ENCODE measurements at regions not wholly inside any gene's neighbourhood (a gene's known extent, or its start where the extent isn't known, plus 50 kb on each side); places are given as distances from the start of the nearest gene placed in this dataset.

DNA sequence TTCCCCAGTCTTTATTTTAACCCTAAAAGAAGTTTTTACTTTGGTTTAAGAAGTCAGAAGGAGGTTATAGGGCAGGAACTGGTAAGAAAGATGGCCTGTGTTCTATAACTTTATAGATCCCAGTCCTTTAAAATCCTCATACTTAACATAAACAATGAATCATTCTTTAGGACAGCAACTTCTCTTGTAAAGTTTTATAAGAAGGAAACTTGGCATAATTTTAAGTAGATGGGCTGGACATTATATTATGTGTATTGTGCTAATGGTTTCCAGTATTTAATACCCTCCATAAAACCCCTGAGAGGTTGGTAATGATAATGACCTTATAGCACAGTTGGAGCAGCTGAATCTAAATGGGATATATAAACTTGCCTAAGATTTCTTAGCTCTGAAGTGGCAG lies 247.2 kb downstream of the FAM170A start:
- Mint-ChIP-seq H3K4me1 (ENCODE audit: low read depth, unreplicated experiment) (no peaks in the 10 kb centered on the region), H3K27me3 (ENCODE audit: low read depth, unreplicated experiment) (no peaks in the 10 kb centered on the region), H3K9me3 (ENCODE audit: unreplicated experiment) (no peaks in the 10 kb centered on the region), H3K4me3 (ENCODE audit: unreplicated experiment) (no peak overlapping the region), H3K36me3 (ENCODE audit: low read depth, unreplicated experiment) (no peaks in the 10 kb centered on the region), H3K27ac (ENCODE audit: unreplicated experiment) (no peak overlapping the region)
- no peak overlapping the region for H3K27ac ChIP-seq (ENCODE audit: low read depth, low read length)
- no peaks in the 10 kb centered on the region for H3K79me2 ChIP-seq (ENCODE audit: insufficient read depth, low read length)
- H3K4me1 ChIP-seq (ENCODE audit: insufficient read depth, low read length): no peaks in the 10 kb centered on the region
- FAIRE-seq (no peak), DNase-seq (ENCODE audit: low read depth) (no peak)
- no peak for TF ChIP-seq EZH2 (IDR thresholded peaks at IDR 0.05; ENCODE audit: insufficient read depth, low read length)
- TF ChIP-seq, protein P1, sequence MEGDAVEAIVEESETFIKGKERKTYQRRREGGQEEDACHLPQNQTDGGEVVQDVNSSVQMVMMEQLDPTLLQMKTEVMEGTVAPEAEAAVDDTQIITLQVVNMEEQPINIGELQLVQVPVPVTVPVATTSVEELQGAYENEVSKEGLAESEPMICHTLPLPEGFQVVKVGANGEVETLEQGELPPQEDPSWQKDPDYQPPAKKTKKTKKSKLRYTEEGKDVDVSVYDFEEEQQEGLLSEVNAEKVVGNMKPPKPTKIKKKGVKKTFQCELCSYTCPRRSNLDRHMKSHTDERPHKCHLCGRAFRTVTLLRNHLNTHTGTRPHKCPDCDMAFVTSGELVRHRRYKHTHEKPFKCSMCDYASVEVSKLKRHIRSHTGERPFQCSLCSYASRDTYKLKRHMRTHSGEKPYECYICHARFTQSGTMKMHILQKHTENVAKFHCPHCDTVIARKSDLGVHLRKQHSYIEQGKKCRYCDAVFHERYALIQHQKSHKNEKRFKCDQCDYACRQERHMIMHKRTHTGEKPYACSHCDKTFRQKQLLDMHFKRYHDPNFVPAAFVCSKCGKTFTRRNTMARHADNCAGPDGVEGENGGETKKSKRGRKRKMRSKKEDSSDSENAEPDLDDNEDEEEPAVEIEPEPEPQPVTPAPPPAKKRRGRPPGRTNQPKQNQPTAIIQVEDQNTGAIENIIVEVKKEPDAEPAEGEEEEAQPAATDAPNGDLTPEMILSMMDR (IDR thresholded peaks at IDR 0.05; ENCODE audit: insufficient read depth, low read depth, low read length): no peak
- H3K9ac ChIP-seq (ENCODE audit: low read length): no peak overlapping the region
- H3K36me3 ChIP-seq (ENCODE audit: insufficient read depth, low read length): no peaks in the 10 kb centered on the region
- H4K20me1 ChIP-seq (ENCODE audit: insufficient read depth, low read length): no peaks in the 10 kb centered on the region
- H3K27me3 ChIP-seq (ENCODE audit: insufficient read depth, low read length): no peaks in the 10 kb centered on the region
- H3K4me2 ChIP-seq (ENCODE audit: low read length): no peak overlapping the region
- H2AFZ ChIP-seq (ENCODE audit: low read depth, low read length): no peak overlapping the region
- H3K4me3 ChIP-seq (ENCODE audit: insufficient read depth, low read depth, low read length): no peak overlapping the region
- H3K9me3 ChIP-seq (ENCODE audit: insufficient read depth, low read depth, low read length): no peaks in the 10 kb centered on the region

DNA sequence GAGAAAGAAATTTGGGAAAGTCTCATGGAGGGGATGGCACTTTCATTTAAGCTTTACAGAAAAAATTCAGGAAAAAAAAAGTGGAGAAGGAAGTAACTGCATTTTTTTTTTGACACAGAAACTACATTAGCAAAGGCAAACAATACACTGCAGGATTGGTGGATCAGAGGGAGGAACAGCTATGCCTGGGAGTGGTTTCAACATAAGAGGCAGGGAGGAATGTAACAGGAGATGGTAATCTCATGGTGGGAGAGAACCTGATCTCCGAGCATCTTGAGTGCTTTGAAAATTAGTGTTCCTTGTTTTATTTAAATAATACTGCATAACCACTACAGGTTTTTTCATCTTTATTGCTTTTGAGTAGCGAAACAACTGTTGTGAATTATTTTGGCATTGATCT lies 249.4 kb downstream of the FAM170A start:
- no peak for FAIRE-seq
- H3K4me2 ChIP-seq (ENCODE audit: low read length): no peak overlapping the region
- no peak overlapping the region for H3K27ac Mint-ChIP-seq (ENCODE audit: unreplicated experiment)

GRCh38 chr5:119879446-119879845 lies 250.1 kb downstream of the FAM170A start:
- TF ChIP-seq EZH2 (IDR thresholded peaks at IDR 0.05; ENCODE audit: insufficient read depth, low read length): no peak
- TF ChIP-seq, protein P1 (IDR thresholded peaks at IDR 0.05; ENCODE audit: insufficient read depth, low read depth, low read length): no peak

More for the DNA sequence above, 249.4 kb downstream of the FAM170A start:
- H3K36me3 ChIP-seq (ENCODE audit: insufficient read depth, low read length): no peaks in the 10 kb centered on the region
- DNase-seq (ENCODE audit: low read depth): no peak
- H4K20me1 ChIP-seq (ENCODE audit: insufficient read depth, low read length): no peaks in the 10 kb centered on the region
- H2AFZ ChIP-seq (ENCODE audit: low read depth, low read length): no peak overlapping the region
- H3K4me3 ChIP-seq (ENCODE audit: insufficient read depth, low read depth, low read length): no peak overlapping the region
- H3K27me3 ChIP-seq (ENCODE audit: insufficient read depth, low read length): no peaks in the 10 kb centered on the region
- TF ChIP-seq, protein P1 (IDR thresholded peaks at IDR 0.05; ENCODE audit: insufficient read depth, low read depth, low read length): no peak
- TF ChIP-seq EZH2 (IDR thresholded peaks at IDR 0.05; ENCODE audit: insufficient read depth, low read length): no peak
- Mint-ChIP-seq H3K4me3 (ENCODE audit: unreplicated experiment) (no peak overlapping the region), H3K9me3 (ENCODE audit: unreplicated experiment) (no peaks in the 10 kb centered on the region), H3K27me3 (ENCODE audit: low read depth, unreplicated experiment) (no peaks in the 10 kb centered on the region), H3K36me3 (ENCODE audit: low read depth, unreplicated experiment) (no peaks in the 10 kb centered on the region), H3K4me1 (ENCODE audit: low read depth, unreplicated experiment) (no peaks in the 10 kb centered on the region)
- no peak overlapping the region for H3K27ac ChIP-seq (ENCODE audit: low read depth, low read length)
- no peaks in the 10 kb centered on the region for H3K9me3 ChIP-seq (ENCODE audit: insufficient read depth, low read depth, low read length)
- H3K4me1 ChIP-seq (ENCODE audit: insufficient read depth, low read length): no peaks in the 10 kb centered on the region
- no peaks in the 10 kb centered on the region for H3K79me2 ChIP-seq (ENCODE audit: insufficient read depth, low read length)
- H3K9ac ChIP-seq (ENCODE audit: low read length): no peak overlapping the region

More at GRCh38 chr5:119879446-119879845, 250.1 kb downstream of the FAM170A start:
- H3K36me3 Mint-ChIP-seq (ENCODE audit: low read depth, unreplicated experiment): no peaks in the 10 kb centered on the region
- H3K4me3 Mint-ChIP-seq (ENCODE audit: unreplicated experiment): no peak overlapping the region
- Histone ChIP-seq H4K20me1 (ENCODE audit: insufficient read depth, low read length) (no peaks in the 10 kb centered on the region), H3K79me2 (ENCODE audit: insufficient read depth, low read length) (no peaks in the 10 kb centered on the region), H3K27ac (ENCODE audit: low read depth, low read length) (no peak overlapping the region), H3K9ac (ENCODE audit: low read length) (no peak overlapping the region), H3K36me3 (ENCODE audit: insufficient read depth, low read length) (no peaks in the 10 kb centered on the region), H3K4me3 (ENCODE audit: insufficient read depth, low read depth, low read length) (no peak overlapping the region), H3K4me1 (ENCODE audit: insufficient read depth, low read length) (no peaks in the 10 kb centered on the region), H3K27me3 (ENCODE audit: insufficient read depth, low read length) (no peaks in the 10 kb centered on the region), H3K9me3 (ENCODE audit: insufficient read depth, low read depth, low read length) (no peaks in the 10 kb centered on the region), H2AFZ (ENCODE audit: low read depth, low read length) (no peak overlapping the region), H3K4me2 (ENCODE audit: low read length) (no peak overlapping the region)
- H3K4me1 Mint-ChIP-seq (ENCODE audit: low read depth, unreplicated experiment): no peaks in the 10 kb centered on the region
- FAIRE-seq: no peak
- no peak for DNase-seq (ENCODE audit: low read depth)
- H3K9me3 Mint-ChIP-seq (ENCODE audit: unreplicated experiment): no peaks in the 10 kb centered on the region
- H3K27me3 Mint-ChIP-seq (ENCODE audit: low read depth, unreplicated experiment): no peaks in the 10 kb centered on the region
- H3K27ac Mint-ChIP-seq (ENCODE audit: unreplicated experiment): no peak overlapping the region
